AML-193 (cell line): ENCODE measurements at regions not wholly inside any gene's neighbourhood (a gene's known extent, or its start where the extent isn't known, plus 50 kb on each side); places are given as distances from the start of the nearest gene placed in this dataset.

Experiments used
- DNase-seq, 2 experiments: peaks; one replicate each; lab custom pipeline; 2025; lab: John Stamatoyannopoulos, UW

- no peak for DNase-seq
These were observed 497.6 kb upstream of the MKI67 start for GRCh38 chr10:128623776-128624175.

DNA sequence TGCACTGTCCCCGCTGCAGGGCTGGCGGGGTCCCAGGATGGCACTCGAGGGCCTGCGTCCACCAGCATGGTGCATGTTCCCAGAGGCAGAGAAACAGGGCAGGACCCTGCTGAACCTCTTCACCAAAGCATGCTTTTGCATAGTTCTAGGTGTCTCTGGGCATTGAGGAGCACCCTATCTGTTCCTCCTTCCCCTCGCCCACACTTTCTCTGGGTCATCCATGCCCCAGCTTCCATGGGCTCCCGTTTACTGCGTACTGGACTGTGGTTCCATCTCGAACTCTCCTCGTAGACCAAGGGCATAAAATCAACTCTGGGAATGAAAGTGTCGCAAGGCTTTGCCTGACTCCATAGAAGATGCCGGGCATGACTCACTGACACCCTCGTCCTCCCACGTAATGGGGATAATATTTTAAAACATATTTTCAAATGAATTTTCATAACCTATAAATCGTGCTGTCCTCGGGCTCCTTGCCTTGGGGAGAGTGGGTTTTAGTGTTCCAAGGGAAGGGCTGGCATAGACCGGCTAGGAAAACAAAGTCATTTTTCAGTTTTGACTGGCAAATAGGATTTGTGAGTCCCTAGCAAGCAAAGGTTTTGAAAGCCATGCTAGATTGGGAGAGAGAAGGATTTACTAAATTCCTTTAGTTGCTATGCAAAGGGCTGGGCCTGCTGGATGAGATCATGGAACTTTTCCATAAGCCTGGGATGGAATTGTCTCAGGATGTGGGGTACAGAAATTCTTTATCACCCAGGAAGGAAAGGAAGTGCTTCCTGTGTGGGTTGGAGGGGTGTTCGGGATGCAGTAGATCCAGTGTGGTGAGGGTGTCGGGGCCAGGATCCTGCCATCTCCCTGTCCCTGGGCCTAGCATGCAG lies 498.7 kb upstream of the MKI67 start:
- no peak for DNase-seq

DNA sequence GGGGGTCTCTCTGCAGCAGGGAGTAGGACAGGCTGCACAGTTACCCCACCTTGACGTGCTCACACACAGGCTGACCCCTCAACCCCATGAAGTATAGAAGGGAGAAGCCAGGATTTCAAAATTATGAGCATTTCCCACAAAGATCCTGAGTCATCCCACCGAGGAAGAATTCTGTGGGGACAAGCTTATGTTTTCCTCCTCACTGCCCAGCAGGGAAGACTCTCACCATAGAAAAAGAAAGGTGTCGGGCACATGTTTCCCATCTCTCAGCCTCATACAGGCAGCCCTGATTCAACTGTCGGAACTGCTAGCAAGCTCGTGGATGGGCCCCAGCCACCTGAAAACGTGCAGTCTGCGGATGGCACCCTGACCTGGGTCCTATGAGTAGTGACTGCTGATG lies 499.7 kb upstream of the MKI67 start:
- DNase-seq = no peak

DNA sequence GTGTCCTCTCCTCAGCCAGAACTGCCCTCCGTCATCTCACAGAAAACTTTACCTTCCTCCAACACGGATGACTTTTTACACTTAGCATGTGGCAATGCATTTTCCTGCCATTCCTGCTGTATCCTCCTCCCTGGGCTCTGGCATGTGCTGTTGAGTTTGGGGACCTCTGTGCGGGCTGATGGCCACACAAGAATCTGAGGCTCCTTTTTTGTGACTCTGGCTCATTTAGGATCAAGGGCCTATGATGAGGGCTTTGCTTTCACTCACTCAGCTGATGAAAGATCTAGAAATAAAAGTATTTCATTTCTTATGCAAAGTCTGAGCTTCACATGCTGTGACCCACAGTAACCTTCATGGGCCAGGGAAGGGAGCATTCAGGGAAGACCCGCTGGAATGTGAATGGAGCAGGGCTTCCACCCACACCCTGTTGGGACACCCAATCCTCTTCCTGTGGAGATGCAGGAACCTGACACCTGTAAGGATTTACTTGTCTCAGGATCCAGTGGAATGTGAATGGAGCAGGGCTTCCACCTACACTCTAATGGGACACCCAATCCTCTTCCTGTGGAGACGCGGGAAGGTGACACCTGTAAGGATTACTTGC lies 500.3 kb upstream of the MKI67 start:
- no peak for DNase-seq

DNA sequence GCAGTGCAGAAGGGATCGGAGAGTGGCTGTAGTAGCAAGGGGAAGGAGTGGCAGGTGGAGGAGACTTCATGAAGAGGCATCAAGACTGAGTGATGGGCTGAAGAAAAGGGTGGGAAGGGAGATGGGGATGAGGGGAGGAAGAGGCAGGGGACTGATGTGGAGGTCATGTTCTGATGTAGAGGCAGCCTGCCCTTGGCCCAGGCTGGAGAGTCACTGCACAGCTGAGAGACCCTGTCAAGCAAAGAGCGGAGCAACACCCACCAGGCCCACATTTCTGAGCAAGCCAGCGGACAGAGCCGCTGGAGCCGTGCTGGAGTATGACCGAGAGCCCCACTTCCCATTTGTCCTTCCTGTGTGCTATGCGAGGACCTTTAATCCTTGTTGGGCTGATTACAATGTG lies 501.6 kb upstream of the MKI67 start:
- no peak for DNase-seq

- DNase-seq = no peak
These were observed 502.0 kb upstream of the MKI67 start for GRCh38 chr10:128628252-128628651.

DNA sequence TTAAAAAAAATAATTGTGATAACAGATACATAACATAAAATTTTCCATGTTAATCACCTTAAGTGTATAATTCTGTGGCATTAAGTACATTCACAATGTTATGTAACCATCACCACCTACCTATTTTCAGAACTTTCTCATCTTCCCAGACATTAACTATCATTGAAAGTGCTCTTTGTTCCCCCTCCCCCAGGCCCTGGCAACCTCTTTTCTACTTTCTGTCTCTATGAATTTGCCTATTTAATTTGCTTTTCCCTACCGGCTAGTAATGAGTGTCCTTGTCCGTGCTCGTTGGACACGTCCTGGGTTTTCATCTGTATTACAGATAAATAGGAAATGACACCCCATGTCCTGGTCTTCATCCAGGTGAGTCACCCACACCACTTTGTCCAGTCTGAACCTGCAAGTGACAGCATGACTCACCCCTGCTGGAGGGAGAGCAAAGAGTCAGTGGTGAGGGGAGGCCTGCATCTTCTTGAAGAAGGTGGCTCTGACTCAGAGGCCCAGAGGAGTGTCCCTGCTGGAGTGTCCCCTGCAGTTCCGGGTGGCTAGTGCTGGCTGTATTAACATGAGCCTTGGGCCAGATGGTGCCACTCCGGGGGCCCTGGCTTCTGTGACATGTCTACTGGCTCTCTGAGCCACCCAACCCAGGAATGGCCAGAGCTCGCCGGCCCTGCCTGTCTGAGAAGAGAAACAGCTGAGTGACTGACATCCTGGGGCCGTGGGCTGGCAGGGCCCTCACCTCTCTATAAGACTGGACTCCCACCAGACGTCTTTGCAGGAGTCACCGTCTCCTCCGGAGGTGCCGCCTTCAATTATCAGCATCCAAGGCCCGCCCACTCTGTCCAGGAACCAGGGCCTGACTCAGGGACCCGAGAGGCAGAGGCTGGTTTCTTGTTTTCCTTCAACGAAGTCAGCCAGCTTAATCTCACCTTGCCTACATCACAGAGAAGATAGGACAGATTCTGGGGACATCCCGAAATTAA lies 503.2 kb upstream of the MKI67 start:
- DNase-seq = no peak

GRCh38 chr10:128630787-128631252 lies 504.6 kb upstream of the MKI67 start:
- DNase-seq = no peak

- peak in 1 of 2 experiments; percentile 6 for DNase-seq
These were observed 505.6 kb upstream of the MKI67 start for GRCh38 chr10:128631801-128632241.

DNA sequence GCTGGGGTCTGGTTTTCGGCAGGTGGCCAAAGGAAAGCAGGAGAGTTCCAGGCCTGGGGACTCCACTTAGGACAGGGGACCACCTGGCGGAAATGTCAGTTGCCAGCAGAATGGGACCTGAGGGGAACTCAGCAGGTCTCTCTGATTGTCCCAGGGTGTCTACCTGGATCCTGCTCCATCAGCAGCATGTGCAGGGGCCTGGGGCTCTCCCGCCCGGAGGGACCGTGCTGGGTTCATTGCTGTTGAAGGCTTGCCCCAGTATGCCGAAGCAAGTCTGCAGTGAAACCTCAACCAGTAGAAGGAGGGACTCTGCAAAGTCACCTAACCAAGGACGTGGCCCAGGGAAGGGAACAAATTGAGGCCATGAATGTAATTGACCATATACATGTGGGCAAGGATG lies 506.5 kb upstream of the MKI67 start:
- DNase-seq = no peak

DNA sequence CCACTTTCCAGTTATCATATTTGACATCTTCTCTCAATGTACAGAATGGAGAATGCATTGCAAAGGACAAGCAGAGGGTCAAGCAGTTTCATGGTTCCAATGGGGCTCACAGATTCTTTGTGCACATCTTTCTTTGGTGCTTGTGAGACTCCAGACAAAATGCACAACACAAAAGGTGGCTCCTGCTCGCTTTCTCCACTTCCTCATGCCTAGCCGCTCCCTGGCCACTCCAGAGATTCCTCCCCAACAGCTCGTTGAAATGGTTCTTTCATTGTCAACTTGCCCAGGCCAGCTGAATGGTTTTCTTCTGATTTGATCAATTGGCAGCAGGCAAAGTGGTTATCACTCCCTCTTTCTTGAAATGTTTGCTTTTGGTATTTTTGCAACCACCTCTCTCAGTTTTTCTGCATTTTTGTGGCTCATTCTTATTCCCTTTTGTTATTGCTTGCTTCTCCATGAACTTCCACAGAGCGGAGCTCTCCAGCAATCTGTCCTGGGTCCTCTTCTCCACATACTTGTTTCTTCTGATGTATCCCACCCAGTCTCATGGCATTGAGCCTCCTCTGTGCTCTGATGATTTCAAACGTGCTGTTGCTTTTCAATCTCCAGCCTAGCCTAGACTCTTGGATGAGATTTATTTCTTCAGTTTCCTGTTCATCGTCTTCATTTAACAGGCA lies 507.8 kb upstream of the MKI67 start:
- DNase-seq = no peak

GRCh38 chr10:128642023-128642422 lies 515.8 kb upstream of the MKI67 start:
- DNase-seq = no peak

GRCh38 chr10:128642502-128642901 lies 516.3 kb upstream of the MKI67 start:
- no peak for DNase-seq

DNA sequence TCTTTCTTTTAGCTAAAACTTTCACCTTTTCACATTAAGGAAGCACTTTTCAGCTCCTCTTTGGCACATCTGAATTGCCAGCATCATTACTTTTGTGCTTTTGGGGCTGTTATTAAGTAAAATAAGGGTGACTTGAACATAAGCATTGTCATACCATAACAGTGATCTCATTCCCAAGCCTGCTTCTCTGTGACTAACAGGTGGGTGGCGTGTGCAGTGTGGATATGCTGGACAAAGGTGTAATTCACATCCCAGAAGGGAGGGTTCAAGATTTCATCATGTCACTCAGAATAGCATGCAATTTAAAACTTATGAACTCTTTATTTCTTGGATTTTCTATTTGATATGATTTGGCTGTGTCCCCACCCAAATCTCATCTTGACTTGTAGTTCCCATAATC lies 517.4 kb upstream of the MKI67 start:
- no peak for DNase-seq

DNA sequence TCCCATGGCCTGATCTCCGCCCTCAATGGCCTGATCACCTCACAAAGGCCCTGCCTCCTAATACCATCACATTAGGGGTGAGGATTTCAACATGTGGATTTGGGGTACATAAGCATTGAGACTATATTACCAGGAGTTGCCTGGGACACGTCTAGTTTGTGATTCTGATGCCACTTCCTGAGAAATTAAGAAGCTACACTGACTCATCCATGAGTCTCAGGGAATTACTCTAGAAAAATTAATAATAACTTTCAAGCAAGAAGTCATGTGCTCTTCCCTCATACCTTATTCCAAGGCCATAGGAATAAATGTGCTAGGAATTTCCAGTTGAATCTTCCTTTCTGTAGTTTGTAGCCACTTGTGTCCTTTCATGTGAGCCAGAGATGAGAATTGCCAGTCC lies 519.3 kb upstream of the MKI67 start:
- no peak for DNase-seq

- no peak for DNase-seq
These were observed 520.7 kb upstream of the MKI67 start for GRCh38 chr10:128646956-128647355.

GRCh38 chr10:128657548-128657947 lies 531.3 kb upstream of the MKI67 start:
- no peak for DNase-seq

- no peak for DNase-seq
These were observed 534.5 kb upstream of the MKI67 start for GRCh38 chr10:128660726-128661125.

DNA sequence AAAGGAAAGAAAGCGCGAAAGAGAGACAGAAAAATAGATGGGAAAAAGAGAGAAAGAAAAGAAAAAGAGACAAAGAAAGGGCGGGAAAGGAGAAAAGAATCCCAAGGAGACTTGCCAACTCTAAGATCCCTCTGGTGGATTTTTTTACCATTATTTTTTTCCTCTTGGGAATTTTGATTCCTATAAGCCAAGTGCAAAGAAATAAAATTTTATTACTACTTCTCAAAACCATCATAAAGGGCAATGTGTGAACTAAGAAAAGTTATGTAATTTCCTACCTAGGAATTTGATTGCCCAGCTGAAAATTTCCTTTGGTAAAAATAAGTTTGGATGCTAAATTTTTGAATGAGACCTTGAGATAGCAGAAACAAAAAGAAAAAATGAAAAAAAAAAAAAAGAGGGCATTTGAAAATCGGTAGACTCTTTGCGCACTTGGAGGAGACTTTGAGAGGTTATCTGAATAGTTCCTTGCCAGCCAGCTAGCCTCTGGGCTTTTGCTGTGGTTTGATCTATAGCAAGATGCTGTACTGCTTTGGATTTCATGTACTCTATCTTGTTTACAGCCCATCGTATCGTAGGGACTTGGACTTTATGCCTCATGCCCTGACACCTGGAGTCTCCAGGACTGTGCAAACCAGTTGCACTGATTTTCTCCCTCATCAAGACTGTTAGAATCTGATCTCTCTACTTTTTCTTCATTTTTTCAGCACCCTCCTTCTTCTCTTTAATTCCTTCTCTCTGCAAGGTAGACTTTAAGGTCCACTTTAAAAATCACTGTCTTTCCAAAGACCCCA lies 535.4 kb upstream of the MKI67 start:
- no peak for DNase-seq

- DNase-seq = no peak
These were observed 536.3 kb upstream of the MKI67 start for GRCh38 chr10:128662520-128662919.

- DNase-seq = no peak
These were observed 538.5 kb upstream of the MKI67 start for GRCh38 chr10:128664729-128665128.
